ENCODE measurements at regions not wholly inside any gene's neighbourhood (a gene's known extent, or its start where the extent isn't known, plus 50 kb on each side); places are given as distances from the start of the nearest gene placed in this dataset.

GRCh38 chr13:85738696-85739320, 60.4 kb downstream of the SLITRK6 start:
- TF ChIP-seq POLR2A (IDR thresholded peaks at IDR 0.05) (no peak), CTCF (IDR thresholded peaks at IDR 0.05) (no peak)
